K562 (cell line): ENCODE measurements at regions not wholly inside any gene's neighbourhood (a gene's known extent, or its start where the extent isn't known, plus 50 kb on each side); places are given as distances from the start of the nearest gene placed in this dataset.

Source experiments
- ATAC-seq: fragments of 200-7000 bp; cut with Tn5 transposase; 3 replicates; pipeline ENCODE4 v1.9.1; 2020; ENCODE audit warnings: moderate library complexity
- BruUV-seq: library from RNA; stranded (reverse); fragments of 400-500 nt; replicated peaks from 2 replicates; lab custom pipeline; 2021; lab: Mats Ljungman, UMichigan
- CTCF ChIA-PET: fragments of 300-600 bp; formaldehyde crosslinking; extraction: SDS; loops from one replicate; lab custom pipeline; 2021; ENCODE audit warnings: low intra/inter-chr PET ratio; lab: Yijun Ruan, JAX
- POLR2A ChIA-PET: fragments of 300-600, 350-650 bp; sonication (Branson Sonifier 250); formaldehyde crosslinking; extraction: SDS; loops from one replicate; lab custom pipeline; 2021; ENCODE audit warnings: antibody characterized with exemption, inconsistent platforms; lab: Yijun Ruan, JAX
- DNase-seq, 4 experiments: peaks; one replicate each; pipeline versions ENCODE4 v3.0.0 to v3.0.0-alpha.2; 2011 to 2018; ENCODE audit warnings: low spot score in 3 of 4, mixed read lengths in 3 of 4; ENCODE audit errors: extremely low read depth in 1 of 4
- FAIRE-seq: peaks from 2 replicates; lab custom pipeline; 2011; peaks lifted over from hg19 to GRCh38; lab: Jason Lieb, UNC
- H2AFZ ChIP-seq: 2 replicates; pipeline ENCODE4 v1.6.0; 2011; ENCODE audit warnings: low read depth, low read length, control low read depth, inconsistent platforms
- H3K27ac ChIP-seq: fragments of 200-600 bp; 3 replicates; pipeline ENCODE4 v1.8.0; 2011; ENCODE audit warnings: low read depth, mild to moderate bottlenecking, control low read depth, inconsistent platforms, low read length, moderate library complexity, mixed read lengths; ENCODE audit errors: extremely low read depth
- H3K27me3 ChIP-seq, 2 experiments: fragments of 300-600 bp in 1 of 2; 2 replicates in 1 of 2; 3 replicates in 1 of 2; pipeline versions ENCODE4 v1.6.0 to v1.8.0; 2011; ENCODE audit warnings: inconsistent platforms in 2 of 2, low read length in 2 of 2, mild to moderate bottlenecking in 1 of 2, mixed read lengths in 1 of 2, moderate library complexity in 1 of 2; ENCODE audit not compliant: control insufficient read depth in 2 of 2, insufficient read depth in 2 of 2
- H3K36me3 ChIP-seq: fragments of 300-600 bp; 3 replicates; pipeline ENCODE4 v1.8.0; 2011; ENCODE audit warnings: mild to moderate bottlenecking, low read length, inconsistent platforms; ENCODE audit not compliant: control insufficient read depth, insufficient read depth
- H3K4me1 ChIP-seq, 2 experiments: fragments of 200-600 bp in 1 of 2; replicated peaks in 1 of 2; 2 replicates in 1 of 2; 3 replicates in 1 of 2; pipeline versions ENCODE4 v1.5.1 to v1.8.0; 2011; ENCODE audit warnings: inconsistent platforms in 2 of 2, low read length in 2 of 2, mild to moderate bottlenecking in 1 of 2, mixed read lengths in 1 of 2, moderate library complexity in 1 of 2; ENCODE audit not compliant: control insufficient read depth in 2 of 2, insufficient read depth in 2 of 2
- H3K4me2 ChIP-seq: 2 replicates; pipeline ENCODE4 v1.6.1; 2011; ENCODE audit warnings: low read length, control low read depth, inconsistent platforms, mixed read lengths; ENCODE audit not compliant: insufficient read depth
- H3K4me3 ChIP-seq: fragments of 200-600 bp; sonication (generic), shearing (Covaris generic); 2 replicates; pipeline ENCODE4 v1.5.1; 2016; ENCODE audit warnings: control low read depth, inconsistent platforms
- H3K79me2 ChIP-seq: fragments of 200-600 bp; 3 replicates; pipeline ENCODE4 v1.8.0; 2011; ENCODE audit warnings: low read length, inconsistent platforms; ENCODE audit not compliant: control insufficient read depth, insufficient read depth
- H3K9ac ChIP-seq, 2 experiments: 2 replicates each; pipeline versions ENCODE4 v1.6.0 to v1.6.1; 2011; ENCODE audit warnings: low read depth in 2 of 2, low read length in 2 of 2, control low read depth in 1 of 2, inconsistent platforms in 1 of 2, mild to moderate bottlenecking in 1 of 2, mixed read lengths in 1 of 2; ENCODE audit not compliant: insufficient read depth in 1 of 2
- H3K9me1 ChIP-seq: one replicate; pipeline ENCODE4 v1.6.0; 2011; ENCODE audit warnings: inconsistent platforms, mild to moderate bottlenecking, low read length, moderate library complexity; ENCODE audit not compliant: control insufficient read depth, insufficient read depth
- H3K9me3 ChIP-seq: replicated peaks from 2 replicates; pipeline ENCODE4 v1.5.1; 2011; ENCODE audit warnings: low read depth, low read length, inconsistent platforms; ENCODE audit not compliant: control insufficient read depth, insufficient read depth
- H4K20me1 ChIP-seq: replicated peaks from 2 replicates; pipeline ENCODE4 v1.6.1; 2011; ENCODE audit warnings: low read length, inconsistent platforms, mixed read lengths; ENCODE audit not compliant: control insufficient read depth, insufficient read depth
- FOXM1 ChIP-seq, 2 experiments: fragments of 450-650 bp in 1 of 2; sonication (generic) in 1 of 2; formaldehyde crosslinking in 1 of 2; IDR thresholded peaks; 2 replicates each; pipeline versions ENCODE4 v1.6.1 to v1.9.0; 2017 to 2022; ENCODE audit warnings: low read depth in 2 of 2, mild to moderate bottlenecking in 2 of 2, missing genetic modification reagents in 1 of 2, moderate library complexity in 1 of 2
- GABPB1 ChIP-seq: sonication (generic); formaldehyde crosslinking; IDR thresholded peaks from 2 replicates; pipeline ENCODE4 v1.8.0; 2022; ENCODE audit warnings: mild to moderate bottlenecking, missing genetic modification reagents
- ZNF316 ChIP-seq: fragments of 450-650 bp; IDR thresholded peaks from 2 replicates; pipeline ENCODE4 v1.6.1; 2016
- ZNF584 ChIP-seq: fragments of 200-800 bp; sonication (Bioruptor generic); IDR thresholded peaks from 2 replicates; pipeline ENCODE4 v1.6.1; 2016; ENCODE audit warnings: low read depth, mild to moderate bottlenecking, missing genetic modification characterization, missing compliant biosample characterization
- WGBS: fragments of 100-300 bp; shearing (Covaris generic); methylation state at CpG from one replicate; pipeline ENCODE4 v1.1.6; 2016; ENCODE audit warnings: low coverage, mixed read lengths; ENCODE audit not compliant: insufficient coverage; ENCODE audit errors: missing lambda C conversion rate; 5-methylcytosine and 5-hydroxymethylcytosine counted together
- in situ Hi-C: fragments of 300-500 bp; cut with MboI; formaldehyde crosslinking; loops from 4 replicates; pipeline ENCODE4 v1.15.0; 2018; ENCODE audit warnings: inconsistent platforms, mixed read lengths
- intact Hi-C: fragments of 100-400 bp; cut with micrococcal nuclease; formaldehyde crosslinking; loops from 2 replicates; pipeline ENCODE4 v1.14.2; 2022
- TF ChIP-seq, protein P1 (sequence below): sonication (generic); formaldehyde crosslinking; IDR thresholded peaks from 2 replicates; pipeline ENCODE4 v1.8.0; 2022; ENCODE audit warnings: missing genetic modification reagents, mild to moderate bottlenecking, moderate library complexity, borderline replicate concordance
- TF ChIP-seq, protein P2 (sequence below), 2 experiments: fragments of 450-650 bp in 1 of 2; sonication (generic) in 1 of 2; formaldehyde crosslinking in 1 of 2; IDR thresholded peaks; 2 replicates each; pipeline versions ENCODE4 v1.7.1 to v1.9.0; 2016 to 2022; ENCODE audit warnings: inconsistent platforms in 1 of 2, mild to moderate bottlenecking in 1 of 2, missing genetic modification reagents in 1 of 2

DNA sequence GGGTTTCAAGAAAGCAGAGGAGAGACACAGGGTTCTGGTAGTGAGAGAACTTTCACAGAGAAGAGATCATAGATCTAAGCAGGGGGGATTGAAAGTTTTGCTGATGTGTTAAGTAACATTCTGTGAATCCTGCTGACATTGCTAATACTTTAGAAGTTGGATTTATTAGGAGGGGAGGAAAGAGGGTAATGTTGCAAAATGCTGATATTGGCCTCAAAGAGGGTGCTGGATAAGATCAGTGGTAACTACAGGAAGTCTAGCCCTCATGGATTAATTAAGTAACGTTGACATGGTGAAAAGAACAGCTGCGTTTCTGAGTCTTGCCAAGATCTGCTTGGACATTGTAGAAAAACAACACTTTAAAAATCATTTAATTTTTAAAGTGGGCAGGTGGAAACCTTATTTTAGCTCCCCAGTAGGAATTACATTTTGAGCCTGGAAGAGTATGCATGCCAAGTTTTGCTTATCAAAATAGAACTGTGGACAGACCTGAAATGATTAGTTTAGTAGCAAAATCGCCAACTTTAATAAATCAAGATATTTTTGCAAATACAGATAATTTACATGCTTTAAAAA is 606.0 kb upstream of the HTR1E start:
- 2% methylated on average over 3 of the region's 3 CpGs for WGBS
- ChIA-PET POLR2A (no interaction called here), CTCF (no interaction called here)
- Histone ChIP-seq H3K79me2 (no peaks in the 10 kb centered on the region), H3K9me3 (no peaks in the 10 kb centered on the region), H3K36me3 (no peaks in the 10 kb centered on the region), H3K4me3 (no peak overlapping the region), H4K20me1 (no peaks in the 10 kb centered on the region), H3K9ac (no peak overlapping the region), H3K27ac (no peak overlapping the region), H3K4me1 (no peaks in the 10 kb centered on the region)
- BruUV-seq, result no TSS peak
- no peak for ATAC-seq
- FAIRE-seq, result no peak
- TF ChIP-seq ZNF584 (CRISPR knock-in tag), result no peak
- TF ChIP-seq, protein P1, sequence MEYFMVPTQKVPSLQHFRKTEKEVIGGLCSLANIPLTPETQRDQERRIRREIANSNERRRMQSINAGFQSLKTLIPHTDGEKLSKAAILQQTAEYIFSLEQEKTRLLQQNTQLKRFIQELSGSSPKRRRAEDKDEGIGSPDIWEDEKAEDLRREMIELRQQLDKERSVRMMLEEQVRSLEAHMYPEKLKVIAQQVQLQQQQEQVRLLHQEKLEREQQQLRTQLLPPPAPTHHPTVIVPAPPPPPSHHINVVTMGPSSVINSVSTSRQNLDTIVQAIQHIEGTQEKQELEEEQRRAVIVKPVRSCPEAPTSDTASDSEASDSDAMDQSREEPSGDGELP (CRISPR knock-in tag), result no peak
- TF ChIP-seq, protein P2, sequence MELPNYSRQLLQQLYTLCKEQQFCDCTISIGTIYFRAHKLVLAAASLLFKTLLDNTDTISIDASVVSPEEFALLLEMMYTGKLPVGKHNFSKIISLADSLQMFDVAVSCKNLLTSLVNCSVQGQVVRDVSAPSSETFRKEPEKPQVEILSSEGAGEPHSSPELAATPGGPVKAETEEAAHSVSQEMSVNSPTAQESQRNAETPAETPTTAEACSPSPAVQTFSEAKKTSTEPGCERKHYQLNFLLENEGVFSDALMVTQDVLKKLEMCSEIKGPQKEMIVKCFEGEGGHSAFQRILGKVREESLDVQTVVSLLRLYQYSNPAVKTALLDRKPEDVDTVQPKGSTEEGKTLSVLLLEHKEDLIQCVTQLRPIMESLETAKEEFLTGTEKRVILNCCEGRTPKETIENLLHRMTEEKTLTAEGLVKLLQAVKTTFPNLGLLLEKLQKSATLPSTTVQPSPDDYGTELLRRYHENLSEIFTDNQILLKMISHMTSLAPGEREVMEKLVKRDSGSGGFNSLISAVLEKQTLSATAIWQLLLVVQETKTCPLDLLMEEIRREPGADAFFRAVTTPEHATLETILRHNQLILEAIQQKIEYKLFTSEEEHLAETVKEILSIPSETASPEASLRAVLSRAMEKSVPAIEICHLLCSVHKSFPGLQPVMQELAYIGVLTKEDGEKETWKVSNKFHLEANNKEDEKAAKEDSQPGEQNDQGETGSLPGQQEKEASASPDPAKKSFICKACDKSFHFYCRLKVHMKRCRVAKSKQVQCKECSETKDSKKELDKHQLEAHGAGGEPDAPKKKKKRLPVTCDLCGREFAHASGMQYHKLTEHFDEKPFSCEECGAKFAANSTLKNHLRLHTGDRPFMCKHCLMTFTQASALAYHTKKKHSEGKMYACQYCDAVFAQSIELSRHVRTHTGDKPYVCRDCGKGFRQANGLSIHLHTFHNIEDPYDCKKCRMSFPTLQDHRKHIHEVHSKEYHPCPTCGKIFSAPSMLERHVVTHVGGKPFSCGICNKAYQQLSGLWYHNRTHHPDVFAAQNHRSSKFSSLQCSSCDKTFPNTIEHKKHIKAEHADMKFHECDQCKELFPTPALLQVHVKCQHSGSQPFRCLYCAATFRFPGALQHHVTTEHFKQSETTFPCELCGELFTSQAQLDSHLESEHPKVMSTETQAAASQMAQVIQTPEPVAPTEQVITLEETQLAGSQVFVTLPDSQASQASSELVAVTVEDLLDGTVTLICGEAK (IDR thresholded peaks at IDR 0.05), result no peak
- TF ChIP-seq, protein P2 (CRISPR knock-in tag; IDR thresholded peaks at IDR 0.05), result no peak
- TF ChIP-seq FOXM1 (IDR thresholded peaks at IDR 0.05; ENCODE audit: low read depth), result no peak
- TF ChIP-seq FOXM1 (CRISPR knock-in tag; IDR thresholded peaks at IDR 0.05; ENCODE audit: low read depth), result no peak
- TF ChIP-seq ZNF316, result 0 out of 2 replicates have a peak, but pooled peaks have one; percentile 18
- TF ChIP-seq GABPB1 (CRISPR knock-in tag), result no peak
- TF ChIP-seq, all 486 proteins: peak for 1
- intact Hi-C loops, result no loop called here
- no peaks in the 10 kb centered on the region for H3K9me1 ChIP-seq
- no peaks in the 10 kb centered on the region for H3K27me3 ChIP-seq
- no peak for DNase-seq
- no peak overlapping the region for H3K4me2 ChIP-seq
- H2AFZ ChIP-seq, result no peak overlapping the region
- in situ Hi-C loops, result no loop called here
